ENCODE measurements at regions not wholly inside any gene's neighbourhood (a gene's known extent, or its start where the extent isn't known, plus 50 kb on each side); places are given as distances from the start of the nearest gene placed in this dataset.

- no peak overlapping the region for H3K27ac ChIP-seq
- H3K9me3 ChIP-seq: no peaks in the 10 kb centered on the region
- no peak overlapping the region for H3K4me3 ChIP-seq
- DNase-seq: no peak
- no peaks in the 10 kb centered on the region for H3K4me1 ChIP-seq
- no peaks in the 10 kb centered on the region for H3K27me3 ChIP-seq
- no peaks in the 10 kb centered on the region for H3K36me3 ChIP-seq
- TF ChIP-seq EP300 (IDR thresholded peaks at IDR 0.05) (no peak), POLR2AphosphoS5 (IDR thresholded peaks at IDR 0.05) (no peak), CTCF (IDR thresholded peaks at IDR 0.05) (no peak), POLR2A (IDR thresholded peaks at IDR 0.05) (no peak)
- ATAC-seq (ENCODE audit: low FRiP score in 2 of 2): no peak
- 63 to 75% methylated on average over 8 of the region's 8 CpGs for WGBS, 2 donors
Observed at GRCh38 chr18:38654946-38655345, 1089.3 kb upstream of the CELF4 start.

- no peaks in the 10 kb centered on the region for H3K9me3 ChIP-seq
- H3K27me3 ChIP-seq: no peaks in the 10 kb centered on the region
- no peak for TF ChIP-seq POLR2A (IDR thresholded peaks at IDR 0.05)
- TF ChIP-seq EP300 (IDR thresholded peaks at IDR 0.05): no peak
- TF ChIP-seq POLR2AphosphoS5 (IDR thresholded peaks at IDR 0.05): no peak
- no peak for TF ChIP-seq CTCF (IDR thresholded peaks at IDR 0.05)
- H3K27ac ChIP-seq: no peak overlapping the region
- DNase-seq (no peak), ATAC-seq (ENCODE audit: low FRiP score in 2 of 2) (no peak)
- H3K4me3 ChIP-seq: no peak overlapping the region
- WGBS, 2 donors: 89 to 94% methylated on average over 4 of the region's 4 CpGs
- no peaks in the 10 kb centered on the region for H3K4me1 ChIP-seq
- no peaks in the 10 kb centered on the region for H3K36me3 ChIP-seq
Observed at GRCh38 chr18:38651736-38652135, 1086.1 kb upstream of the CELF4 start.

- Histone ChIP-seq H3K9me3 (no peaks in the 10 kb centered on the region), H3K36me3 (no peaks in the 10 kb centered on the region), H3K27ac (no peak overlapping the region), H3K4me1 (no peaks in the 10 kb centered on the region), H3K4me3 (no peak overlapping the region), H3K27me3 (no peaks in the 10 kb centered on the region)
- TF ChIP-seq EP300 (IDR thresholded peaks at IDR 0.05) (no peak), POLR2A (IDR thresholded peaks at IDR 0.05) (no peak), POLR2AphosphoS5 (IDR thresholded peaks at IDR 0.05) (no peak), CTCF (IDR thresholded peaks at IDR 0.05) (no peak)
- 66% methylated on average over 1 of the region's 1 CpG for WGBS, 2 donors
- ATAC-seq (ENCODE audit: low FRiP score in 2 of 2) (no peak), DNase-seq (no peak)
Observed at GRCh38 chr18:38648179-38648578, 1082.6 kb upstream of the CELF4 start.

- H3K4me3 ChIP-seq: no peak overlapping the region
- H3K4me1 ChIP-seq: no peaks in the 10 kb centered on the region
- no peaks in the 10 kb centered on the region for H3K27me3 ChIP-seq
- no peaks in the 10 kb centered on the region for H3K9me3 ChIP-seq
- ATAC-seq (ENCODE audit: low FRiP score in 2 of 2): no peak
- TF ChIP-seq POLR2AphosphoS5 (IDR thresholded peaks at IDR 0.05) (no peak), EP300 (IDR thresholded peaks at IDR 0.05) (no peak), CTCF (IDR thresholded peaks at IDR 0.05) (no peak), POLR2A (IDR thresholded peaks at IDR 0.05) (no peak)
- no peaks in the 10 kb centered on the region for H3K36me3 ChIP-seq
- no peak overlapping the region for H3K27ac ChIP-seq
- DNase-seq: no peak
Observed at GRCh38 chr18:38646296-38646695, 1080.7 kb upstream of the CELF4 start.

- no peaks in the 10 kb centered on the region for H3K4me1 ChIP-seq
- H3K9me3 ChIP-seq: no peaks in the 10 kb centered on the region
- H3K27me3 ChIP-seq: no peaks in the 10 kb centered on the region
- ATAC-seq (ENCODE audit: low FRiP score in 2 of 2): no peak
- TF ChIP-seq CTCF (IDR thresholded peaks at IDR 0.05): no peak
- TF ChIP-seq POLR2AphosphoS5 (IDR thresholded peaks at IDR 0.05): no peak
- no peak for TF ChIP-seq EP300 (IDR thresholded peaks at IDR 0.05)
- TF ChIP-seq POLR2A (IDR thresholded peaks at IDR 0.05): no peak
- no peak for DNase-seq
- H3K36me3 ChIP-seq: no peaks in the 10 kb centered on the region
- WGBS, 2 donors: 85 to 88% methylated on average over 4 of the region's 4 CpGs
- H3K4me3 ChIP-seq: no peak overlapping the region
- no peak overlapping the region for H3K27ac ChIP-seq
Observed at GRCh38 chr18:38644875-38645641, 1079.5 kb upstream of the CELF4 start.
